HEK293T (cell line): ENCODE measurements at regions not wholly inside any gene's neighbourhood (a gene's known extent, or its start where the extent isn't known, plus 50 kb on each side); places are given as distances from the start of the nearest gene placed in this dataset.

Source experiments
- CTCF ChIA-PET: fragments of 350-600 bp; formaldehyde crosslinking; extraction: SDS; loops from one replicate; lab custom pipeline; 2021; ENCODE audit warnings: antibody characterized with exemption, inconsistent platforms; lab: Yijun Ruan, JAX
- POLR2A ChIA-PET: fragments of 350-600 bp; formaldehyde crosslinking; extraction: SDS; loops from one replicate; lab custom pipeline; 2020; ENCODE audit warnings: antibody characterized with exemption, inconsistent platforms; lab: Yijun Ruan, JAX
- DNase-seq: peaks from one replicate; pipeline ENCODE4 v3.0.0; 2012; ENCODE audit warnings: mixed read lengths; ENCODE audit errors: extremely low spot score
- ARNT ChIP-seq: fragments of 450-650 bp; IDR thresholded peaks from 2 replicates; pipeline ENCODE4 v1.6.1; 2017; ENCODE audit warnings: mild to moderate bottlenecking
- BHLHE40 ChIP-seq: fragments of 450-650 bp; IDR thresholded peaks from 2 replicates; pipeline ENCODE4 v1.6.1; 2016; ENCODE audit warnings: mild to moderate bottlenecking, moderate library complexity, borderline replicate concordance
- CTBP1 ChIP-seq: fragments of 450-650 bp; IDR thresholded peaks from 2 replicates; pipeline ENCODE4 v1.6.1; 2016; ENCODE audit warnings: borderline replicate concordance
- ELF4 ChIP-seq: fragments of 450-650 bp; IDR thresholded peaks from 2 replicates; pipeline ENCODE4 v1.6.1; 2017; ENCODE audit warnings: antibody characterized with exemption
- FOXA1 ChIP-seq: fragments of 450-650 bp; IDR thresholded peaks from 2 replicates; pipeline ENCODE4 v1.6.1; 2016; ENCODE audit warnings: mild to moderate bottlenecking
- FOXK2 ChIP-seq: fragments of 450-650 bp; IDR thresholded peaks from 2 replicates; pipeline ENCODE4 v1.6.1; 2016; ENCODE audit warnings: mild to moderate bottlenecking
- FOXM1 ChIP-seq: fragments of 450-650 bp; IDR thresholded peaks from 2 replicates; pipeline ENCODE4 v1.6.1; 2017; ENCODE audit warnings: mild to moderate bottlenecking, borderline replicate concordance
- HDGF ChIP-seq: fragments of 450-650 bp; IDR thresholded peaks from 2 replicates; pipeline ENCODE4 v1.6.1; 2017; ENCODE audit warnings: antibody characterized with exemption, borderline replicate concordance
- L3MBTL2 ChIP-seq: fragments of 450-650 bp; conservative IDR thresholded peaks from 2 replicates; pipeline ENCODE4 v1.6.1; 2016; ENCODE audit warnings: mild to moderate bottlenecking
- LEF1 ChIP-seq: fragments of 450-650 bp; IDR thresholded peaks from 2 replicates; pipeline ENCODE4 v1.6.1; 2017; ENCODE audit warnings: mild to moderate bottlenecking, borderline replicate concordance
- NFRKB ChIP-seq: fragments of 450-650 bp; IDR thresholded peaks from 2 replicates; pipeline ENCODE4 v1.6.1; 2016; ENCODE audit warnings: mild to moderate bottlenecking, moderate library complexity
- SP1 ChIP-seq: fragments of 450-650 bp; IDR thresholded peaks from 2 replicates; pipeline ENCODE4 v1.6.1; 2017
- SUZ12 ChIP-seq: fragments of 450-650 bp; IDR thresholded peaks from 2 replicates; pipeline ENCODE4 v1.6.1; 2016; ENCODE audit warnings: mild to moderate bottlenecking
- TARDBP ChIP-seq: fragments of 450-650 bp; IDR thresholded peaks from 2 replicates; pipeline ENCODE4 v1.6.1; 2016
- ZNF384 ChIP-seq: fragments of 450-650 bp; IDR thresholded peaks from 2 replicates; pipeline ENCODE4 v1.6.1; 2016
- TF ChIP-seq, protein P1 (sequence below): fragments of 450-650 bp; IDR thresholded peaks from 2 replicates; pipeline ENCODE4 v1.6.1; 2016

DNA sequence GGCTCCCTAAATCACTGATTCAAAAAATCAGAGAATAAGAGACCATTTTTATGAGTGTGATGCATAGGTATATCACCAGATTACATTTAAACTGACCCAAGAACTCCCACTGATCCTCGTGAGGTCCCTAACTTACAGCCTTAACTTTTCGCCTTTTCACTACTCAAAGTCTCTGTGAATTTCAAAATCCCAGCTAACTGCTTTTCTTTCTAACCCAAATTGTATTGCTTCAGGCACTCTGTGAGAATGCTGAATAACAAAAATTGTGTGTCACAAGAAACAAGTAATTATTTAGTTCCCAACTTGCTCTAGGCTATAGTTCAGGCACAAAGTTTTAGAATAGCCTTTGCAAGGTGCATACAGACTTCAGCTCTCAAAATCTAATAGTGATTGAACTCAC lies 368.6 kb downstream of the CHSY3 start:
- no peak for DNase-seq

DNA sequence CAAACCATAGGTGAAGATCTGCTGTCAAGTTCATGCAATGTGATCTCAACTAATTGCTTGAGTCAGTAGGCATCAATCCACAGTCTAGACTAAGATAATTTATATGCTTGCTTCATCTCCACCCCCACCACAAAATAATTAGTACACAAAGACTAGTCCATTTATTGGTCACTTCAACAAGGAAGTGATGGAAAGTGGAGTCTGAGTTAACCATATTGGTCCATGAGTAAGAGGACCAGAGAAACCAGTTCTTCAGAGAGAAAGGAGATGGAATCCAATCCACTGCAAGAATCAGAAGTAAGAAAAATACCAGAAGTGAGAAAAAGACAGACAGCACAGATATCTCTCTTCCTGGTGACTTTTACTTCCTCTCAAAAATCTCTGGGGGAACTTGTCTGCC lies 366.5 kb downstream of the CHSY3 start:
- DNase-seq, result no peak
- POLR2A ChIA-PET, result no interaction called here
- TF ChIP-seq FOXM1, result no peak
- no peak for TF ChIP-seq TARDBP
- no peak for TF ChIP-seq CTBP1
- no peak for TF ChIP-seq ARNT
- no peak for TF ChIP-seq LEF1
- no peak for TF ChIP-seq FOXK2
- TF ChIP-seq HDGF, result no peak
- TF ChIP-seq, protein P1, sequence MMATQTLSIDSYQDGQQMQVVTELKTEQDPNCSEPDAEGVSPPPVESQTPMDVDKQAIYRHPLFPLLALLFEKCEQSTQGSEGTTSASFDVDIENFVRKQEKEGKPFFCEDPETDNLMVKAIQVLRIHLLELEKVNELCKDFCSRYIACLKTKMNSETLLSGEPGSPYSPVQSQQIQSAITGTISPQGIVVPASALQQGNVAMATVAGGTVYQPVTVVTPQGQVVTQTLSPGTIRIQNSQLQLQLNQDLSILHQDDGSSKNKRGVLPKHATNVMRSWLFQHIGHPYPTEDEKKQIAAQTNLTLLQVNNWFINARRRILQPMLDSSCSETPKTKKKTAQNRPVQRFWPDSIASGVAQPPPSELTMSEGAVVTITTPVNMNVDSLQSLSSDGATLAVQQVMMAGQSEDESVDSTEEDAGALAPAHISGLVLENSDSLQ, result no peak
- no peak for TF ChIP-seq FOXA1
- TF ChIP-seq L3MBTL2, result no peak
- no peak for TF ChIP-seq ELF4
- no peak for TF ChIP-seq ZNF384
- TF ChIP-seq NFRKB, result no peak
- CTCF ChIA-PET, result no interaction called here

More for the DNA sequence above, 368.6 kb downstream of the CHSY3 start:
- ChIA-PET POLR2A (no interaction called here), CTCF (no interaction called here)
- TF ChIP-seq FOXK2 (no peak), ZNF384 (no peak), NFRKB (no peak)

DNA sequence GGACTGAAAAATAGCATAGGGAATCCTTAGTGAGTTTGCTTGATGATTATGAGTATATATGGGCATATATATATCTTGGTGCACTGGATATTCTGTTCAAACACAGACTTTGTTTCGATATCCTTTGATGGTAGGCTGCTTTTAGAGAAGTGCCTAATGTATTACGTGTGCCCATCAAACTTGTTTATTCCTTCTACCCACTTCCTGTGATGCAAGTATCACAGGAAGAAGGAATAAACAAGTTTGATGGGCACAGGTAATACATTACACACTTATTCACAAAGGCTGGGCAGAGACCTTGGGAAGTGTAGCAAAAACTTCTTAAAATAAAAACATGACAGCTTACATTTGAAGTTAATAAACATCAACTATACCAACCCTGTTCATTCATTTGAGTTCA lies 364.2 kb downstream of the CHSY3 start:
- ChIA-PET CTCF (no interaction called here), POLR2A (no interaction called here)
- TF ChIP-seq NFRKB, result no peak
- TF ChIP-seq FOXK2, result no peak
- no peak for TF ChIP-seq ELF4
- TF ChIP-seq ZNF384, result no peak
- no peak for TF ChIP-seq CTBP1
- no peak for TF ChIP-seq L3MBTL2
- TF ChIP-seq LEF1, result no peak
- TF ChIP-seq FOXA1, result no peak
- TF ChIP-seq SUZ12, result no peak
- no peak for TF ChIP-seq TARDBP
- TF ChIP-seq ARNT, result no peak
- TF ChIP-seq, protein P1, result no peak
- TF ChIP-seq HDGF, result no peak
- no peak for TF ChIP-seq SP1
- TF ChIP-seq BHLHE40, result no peak
- TF ChIP-seq FOXM1, result no peak
- no peak for DNase-seq

DNA sequence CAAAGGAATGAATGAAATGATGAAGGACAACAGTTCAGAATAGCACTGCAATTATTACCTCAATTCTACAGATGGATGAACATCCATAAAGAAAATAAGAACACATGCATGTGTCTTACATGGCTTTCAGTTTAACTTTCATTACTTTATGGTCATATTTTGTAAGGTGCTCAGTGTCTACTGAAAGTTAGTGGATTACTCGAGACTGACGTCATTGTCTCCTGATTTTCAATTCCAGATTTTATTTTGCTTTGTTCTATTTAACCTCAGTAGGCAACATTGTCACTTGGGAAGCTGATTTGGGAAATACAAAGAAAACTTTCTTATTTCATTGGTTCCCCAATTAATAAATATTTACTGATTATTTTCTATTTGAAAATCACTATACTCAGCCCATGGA lies 363.7 kb downstream of the CHSY3 start:
- POLR2A ChIA-PET, result no interaction called here

DNA sequence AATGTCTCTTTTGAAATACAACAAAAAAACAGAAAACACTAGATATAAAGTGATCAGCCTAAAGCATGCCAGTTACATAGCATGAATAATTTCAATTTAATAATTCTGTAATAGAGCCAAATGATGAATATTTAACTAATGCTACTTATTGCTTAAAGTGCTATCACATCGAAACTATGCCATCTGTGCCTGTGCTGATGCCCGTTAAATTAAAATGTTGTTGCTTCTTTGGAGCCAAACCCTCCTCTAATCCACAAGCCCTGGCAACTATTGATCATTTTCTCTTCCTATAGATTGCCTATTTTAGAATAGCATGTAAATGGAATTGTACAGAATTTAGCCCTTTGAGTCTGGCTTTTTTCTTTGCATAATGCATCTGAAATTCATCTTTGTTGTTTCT lies 356.2 kb downstream of the CHSY3 start:
- POLR2A ChIA-PET, result no interaction called here
- CTCF ChIA-PET, result no interaction called here
- no peak for TF ChIP-seq LEF1
- TF ChIP-seq CTBP1, result no peak
- TF ChIP-seq ELF4, result no peak
- TF ChIP-seq FOXA1, result no peak
- TF ChIP-seq ZNF384, result no peak
- TF ChIP-seq HDGF, result no peak
- TF ChIP-seq FOXK2, result no peak
- TF ChIP-seq FOXM1, result no peak
- TF ChIP-seq NFRKB, result no peak
- TF ChIP-seq BHLHE40, result no peak
- TF ChIP-seq TARDBP, result no peak
- no peak for DNase-seq

More for the DNA sequence above, 363.7 kb downstream of the CHSY3 start:
- no peak for DNase-seq
- TF ChIP-seq ARNT (no peak), FOXK2 (no peak), TARDBP (no peak), SP1 (no peak), FOXM1 (no peak)
- TF ChIP-seq, protein P1, result no peak
- CTCF ChIA-PET, result no interaction called here

DNA sequence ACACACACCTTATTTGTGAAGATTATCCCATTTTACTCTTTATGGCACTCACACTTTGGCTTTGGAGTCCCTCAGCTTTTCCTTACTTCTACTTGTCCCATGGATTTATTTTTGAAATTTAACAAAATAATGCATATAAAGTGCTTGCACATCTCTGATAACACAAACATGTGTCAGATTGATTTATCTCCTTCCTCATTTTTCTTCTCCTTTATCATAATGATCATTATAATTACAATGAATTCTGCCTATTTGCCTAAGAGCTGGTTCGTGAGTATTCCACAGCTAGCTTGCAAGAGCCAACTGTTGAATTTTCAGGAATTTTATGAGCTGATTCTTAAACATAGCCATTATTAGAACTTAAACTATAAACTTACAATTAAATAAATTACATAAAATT lies 347.7 kb downstream of the CHSY3 start:
- TF ChIP-seq FOXA1 (no peak), FOXM1 (no peak), SUZ12 (no peak), ELF4 (no peak), HDGF (no peak), CTBP1 (no peak), LEF1 (no peak), TARDBP (no peak), ZNF384 (no peak), L3MBTL2 (no peak), NFRKB (no peak), FOXK2 (no peak)
- TF ChIP-seq, protein P1, result no peak
- CTCF ChIA-PET, result no interaction called here
- POLR2A ChIA-PET, result no interaction called here
- no peak for DNase-seq

DNA sequence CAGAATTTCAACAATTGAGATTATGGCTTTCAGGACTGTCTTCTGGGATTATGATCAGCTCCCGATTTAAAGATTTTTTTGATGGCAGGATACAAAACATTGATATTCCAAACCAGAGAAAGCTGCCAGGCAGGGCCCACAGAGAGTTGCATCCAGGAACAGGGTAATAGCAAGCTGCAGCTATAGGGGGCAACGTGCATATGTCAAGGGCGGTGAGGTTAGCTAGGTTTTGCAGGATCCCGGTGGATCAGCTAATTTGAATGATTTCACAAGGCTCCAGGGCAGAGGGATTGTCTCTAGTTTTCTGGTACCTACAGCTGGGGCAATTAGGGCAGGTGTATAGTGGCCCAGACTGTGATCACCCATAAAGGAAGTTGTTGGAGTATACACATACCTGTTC lies 339.4 kb downstream of the CHSY3 start:
- CTCF ChIA-PET, result interaction anchor here (0.8 kb wide), 1 partner anchor 9 kb away, joined by 3 read pairs; no protein-coding TSS in a partner anchor

More for the DNA sequence above, 339.4 kb downstream of the CHSY3 start:
- DNase-seq, result no peak
- POLR2A ChIA-PET, result no interaction called here
- TF ChIP-seq ARNT (no peak), NFRKB (no peak), HDGF (no peak), SP1 (no peak), FOXM1 (no peak), TARDBP (no peak), FOXA1 (no peak), CTBP1 (no peak), ELF4 (no peak)
